Breast epithelium (tissue), 4 donors: ENCODE measurements at regions not wholly inside any gene's neighbourhood (a gene's known extent, or its start where the extent isn't known, plus 50 kb on each side); places are given as distances from the start of the nearest gene placed in this dataset.

ENCODE experiments used
- DNase-seq, 2 donors: peaks; one replicate each; pipeline ENCODE4 v3.0.0-alpha.2; 2019; ENCODE audit warnings: low spot score in 2 of 2
- H3K27ac ChIP-seq, 2 donors: fragments of 200-600 bp; sonication (generic) in 1 of 2; one replicate each; pipeline ENCODE4 v1.5.1; 2016 to 2019; ENCODE audit warnings: mild to moderate bottlenecking in 1 of 2
- H3K27me3 ChIP-seq, 2 donors: fragments of 200-600 bp; sonication (generic) in 1 of 2; one replicate each; pipeline versions ENCODE4 v1.5.1 to v1.6.0; 2017 to 2019; ENCODE audit warnings: control low read depth in 1 of 2, mild to moderate bottlenecking in 1 of 2
- H3K36me3 ChIP-seq: fragments of 200-600 bp; one replicate; pipeline ENCODE4 v1.5.1; 2019
- H3K4me1 ChIP-seq, 2 donors: fragments of 200-600 bp; sonication (generic); one replicate each; pipeline ENCODE4 v1.5.1; 2016 to 2019; ENCODE audit warnings: control low read depth in 1 of 2
- H3K4me3 ChIP-seq, 3 donors: fragments of 200-600 bp; sonication (generic); 1 replicate in 2 of 3; 2 replicates in 1 of 3; pipeline ENCODE4 v1.5.1; 2016 to 2019; ENCODE audit warnings: mild to moderate bottlenecking in 3 of 3, moderate library complexity in 2 of 3
- H3K9me3 ChIP-seq, 2 donors: fragments of 200-600 bp; sonication (generic) in 1 of 2; one replicate each; pipeline ENCODE4 v1.5.1; 2016 to 2019; ENCODE audit warnings: control low read depth in 1 of 2
- CTCF ChIP-seq, 3 donors: fragments of 450-650 bp; IDR thresholded peaks; one replicate each; pipeline ENCODE4 v1.5.1; 2016 to 2017; ENCODE audit warnings: antibody characterized with exemption in 3 of 3, mild to moderate bottlenecking in 3 of 3, moderate library complexity in 3 of 3
- POLR2A ChIP-seq: fragments of 450-650 bp; IDR thresholded peaks from one replicate; pipeline ENCODE4 v1.6.1; 2016; ENCODE audit warnings: antibody characterized with exemption, mild to moderate bottlenecking, moderate library complexity
- POLR2AphosphoS5 ChIP-seq, 3 donors: sonication (generic); formaldehyde crosslinking; IDR thresholded peaks; one replicate each; pipeline ENCODE4 v1.6.1; 2017; ENCODE audit warnings: antibody characterized with exemption in 3 of 3
- intact Hi-C: fragments of 100-400 bp; cut with DNase I; formaldehyde crosslinking; loops from one replicate; pipeline ENCODE4 v1.15.1; 2023; ENCODE audit warnings: low total_unique reads

- TF ChIP-seq POLR2AphosphoS5 (IDR thresholded peaks at IDR 0.05) (no peak), POLR2A (no peak), CTCF (IDR thresholded peaks at IDR 0.05) (no peak)
- Histone ChIP-seq H3K4me1 (no peaks in the 10 kb centered on the region), H3K27ac (no peak overlapping the region), H3K9me3 (no peaks in the 10 kb centered on the region), H3K27me3 (peaks cover 0 to 55% of the 10 kb centered on the region in 2 donors), H3K36me3 (no peaks in the 10 kb centered on the region), H3K4me3 (no peak overlapping the region)
- DNase-seq, result no peak
- intact Hi-C loops, result no loop called here
These were observed 106.4 kb downstream of the BRD1 start for GRCh38 chr22:49721211-49721763.

GRCh38 chr22:49720279-49720959 is 107.3 kb downstream of the BRD1 start:
- DNase-seq, result no peak
- intact Hi-C loops, result no loop called here
- no peaks in the 10 kb centered on the region for H3K4me1 ChIP-seq
- no peak overlapping the region for H3K27ac ChIP-seq
- no peak overlapping the region for H3K4me3 ChIP-seq
- TF ChIP-seq CTCF (IDR thresholded peaks at IDR 0.05) (no peak), POLR2AphosphoS5 (IDR thresholded peaks at IDR 0.05) (no peak), POLR2A (no peak)
- H3K9me3 ChIP-seq, result no peaks in the 10 kb centered on the region
- no peaks in the 10 kb centered on the region for H3K36me3 ChIP-seq
- H3K27me3 ChIP-seq, result peaks cover 0 to 51% of the 10 kb centered on the region in 2 donors

DNA sequence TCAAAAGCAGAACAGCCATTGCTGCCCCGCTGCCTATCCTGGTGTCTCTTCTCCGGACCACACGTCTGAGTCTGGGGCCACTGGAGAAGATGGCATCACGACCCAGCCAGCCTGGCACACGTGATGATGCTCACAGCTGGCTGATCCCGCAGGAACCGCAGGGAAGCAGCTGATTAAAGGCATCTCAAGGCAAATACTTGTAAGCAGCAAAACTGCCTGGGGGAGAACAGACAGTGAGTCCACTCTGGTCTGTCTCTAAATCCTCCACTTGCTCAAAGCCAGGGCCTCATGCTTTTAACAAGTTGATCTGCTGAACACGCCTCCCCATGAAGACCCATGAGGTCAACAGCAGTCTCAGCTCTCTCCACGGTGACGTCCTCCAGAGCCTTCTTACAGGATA is 108.6 kb downstream of the BRD1 start:
- no peak overlapping the region for H3K27ac ChIP-seq
- peaks cover 0 to 37% of the 10 kb centered on the region in 2 donors for H3K27me3 ChIP-seq
- no peak overlapping the region for H3K4me3 ChIP-seq
- intact Hi-C loops, result no loop called here
- no peaks in the 10 kb centered on the region for H3K36me3 ChIP-seq
- TF ChIP-seq CTCF (IDR thresholded peaks at IDR 0.05) (no peak), POLR2AphosphoS5 (IDR thresholded peaks at IDR 0.05) (no peak), POLR2A (no peak)
- H3K9me3 ChIP-seq, result no peaks in the 10 kb centered on the region
- H3K4me1 ChIP-seq, result no peaks in the 10 kb centered on the region
- peak in 1 of 2 donors; percentile 36 for DNase-seq

DNA sequence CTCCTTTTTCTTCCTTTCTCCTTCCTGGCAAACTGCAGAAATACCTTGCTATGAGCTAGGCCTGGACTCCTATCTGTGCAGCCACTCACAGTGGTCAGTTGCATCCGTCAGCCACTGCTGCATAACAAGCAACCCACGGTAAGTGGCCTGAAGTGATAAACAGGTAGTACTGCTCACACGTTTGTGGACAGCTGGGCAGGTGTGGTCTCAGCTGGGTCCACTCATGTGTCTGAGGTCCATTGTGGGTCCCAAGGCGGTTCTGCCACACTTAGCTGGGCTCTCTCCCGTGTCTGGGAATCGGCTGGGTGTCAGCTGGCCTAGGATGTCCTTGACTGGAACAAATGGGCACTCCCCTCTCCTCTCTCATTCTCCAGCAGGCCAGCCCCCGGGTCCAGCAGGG is 109.3 kb downstream of the BRD1 start:
- Histone ChIP-seq H3K9me3 (no peaks in the 10 kb centered on the region), H3K4me1 (no peaks in the 10 kb centered on the region), H3K27ac (no peak overlapping the region), H3K4me3 (no peak overlapping the region), H3K36me3 (no peaks in the 10 kb centered on the region), H3K27me3 (peaks cover 0 to 31% of the 10 kb centered on the region in 2 donors)
- DNase-seq, result peak in 1 of 2 donors; percentile 42
- TF ChIP-seq CTCF (IDR thresholded peaks at IDR 0.05) (no peak), POLR2A (no peak), POLR2AphosphoS5 (IDR thresholded peaks at IDR 0.05) (no peak)
- intact Hi-C loops, result no loop called here

DNA sequence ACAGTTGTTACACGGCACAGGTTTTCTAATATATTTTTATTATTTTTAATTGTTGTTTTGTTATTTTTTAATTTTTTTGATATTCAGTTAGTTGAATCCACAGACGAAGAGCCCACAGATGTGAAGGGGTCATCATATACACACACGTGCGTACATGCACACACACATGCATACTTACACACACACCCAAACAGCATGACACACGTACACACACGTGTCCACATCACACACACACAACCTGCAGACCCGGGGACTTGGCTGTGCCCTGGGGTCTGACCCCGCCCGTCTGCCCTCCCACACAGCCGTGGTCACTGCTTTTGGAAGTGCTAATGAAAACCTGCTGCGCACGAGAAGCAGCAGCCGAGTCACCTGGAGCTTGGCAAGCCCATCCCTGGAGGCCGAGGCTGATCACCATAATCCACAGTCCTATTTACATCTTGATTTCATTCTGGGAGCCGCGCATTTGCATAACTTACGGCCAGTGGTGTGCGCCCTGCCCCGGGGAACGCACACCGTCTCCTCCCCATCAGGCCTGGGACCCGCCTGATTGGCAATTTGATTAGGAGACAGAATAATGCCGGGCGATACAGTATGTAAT is 110.3 kb downstream of the BRD1 start:
- intact Hi-C loops, result no loop called here
- TF ChIP-seq POLR2AphosphoS5 (IDR thresholded peaks at IDR 0.05) (no peak), POLR2A (no peak), CTCF (IDR thresholded peaks at IDR 0.05) (no peak)
- Histone ChIP-seq H3K4me3 (no peak overlapping the region), H3K9me3 (no peaks in the 10 kb centered on the region), H3K27ac (no peak overlapping the region), H3K4me1 (no peaks in the 10 kb centered on the region), H3K36me3 (no peaks in the 10 kb centered on the region), H3K27me3 (peaks cover 0 to 32% of the 10 kb centered on the region in 2 donors)
- peak in 1 of 2 donors; percentile 34 for DNase-seq
